H1 (cell line): ENCODE measurements at regions not wholly inside any gene's neighbourhood (a gene's known extent, or its start where the extent isn't known, plus 50 kb on each side); places are given as distances from the start of the nearest gene placed in this dataset.

Source experiments
- CTCF ChIA-PET: fragments of 300-600 bp; sonication (Branson Sonifier 250); formaldehyde crosslinking; loops from one replicate; lab custom pipeline; 2021; ENCODE audit not compliant: partially characterized antibody; lab: Charles Lee
- POLR2A ChIA-PET: fragments of 300-600 bp; sonication (Branson Sonifier 250); formaldehyde crosslinking; loops from one replicate; lab custom pipeline; 2021; ENCODE audit warnings: inconsistent platforms; ENCODE audit not compliant: partially characterized antibody; lab: Charles Lee
- DNase-seq, 2 experiments: peaks; one replicate each; pipeline versions ENCODE4 v3.0.0 to v3.0.0-alpha.2; 2010 to 2022; ENCODE audit warnings: low spot score in 2 of 2, low read depth in 1 of 2, mixed read lengths in 1 of 2
- FAIRE-seq: peaks from 2 replicates; lab custom pipeline; 2011; peaks lifted over from hg19 to GRCh38; lab: Jason Lieb, UNC
- H2AFZ ChIP-seq: 2 replicates; pipeline ENCODE4 v1.8.1; 2012; ENCODE audit warnings: low read length, inconsistent platforms
- H2AK5ac ChIP-seq: 2 replicates; pipeline ENCODE4 v1.6.1; 2013; ENCODE audit warnings: low read depth, low read length
- H2BK120ac ChIP-seq: replicated peaks from 2 replicates; pipeline ENCODE3; 2013; ENCODE audit warnings: low read depth, low read length, inconsistent platforms
- H2BK12ac ChIP-seq: 2 replicates; pipeline ENCODE4 v1.6.1; 2013; ENCODE audit warnings: low read depth, low read length
- H2BK15ac ChIP-seq: 2 replicates; pipeline ENCODE4 v1.6.1; 2013; ENCODE audit warnings: low read length
- H2BK20ac ChIP-seq: 2 replicates; pipeline ENCODE4 v1.6.1; 2013; ENCODE audit warnings: low read length
- H2BK5ac ChIP-seq: 2 replicates; pipeline ENCODE4 v1.6.1; 2013; ENCODE audit warnings: low read depth, low read length
- H3K14ac ChIP-seq: 2 replicates; pipeline ENCODE4 v1.6.1; 2013; ENCODE audit warnings: inconsistent platforms; ENCODE audit not compliant: insufficient read length
- H3K18ac ChIP-seq: 2 replicates; pipeline ENCODE4 v1.6.1; 2013; ENCODE audit warnings: low read length; ENCODE audit errors: extremely low read depth
- H3K23ac ChIP-seq: 2 replicates; pipeline ENCODE4 v1.6.1; 2013; ENCODE audit warnings: inconsistent platforms; ENCODE audit not compliant: insufficient read length
- H3K23me2 ChIP-seq: 2 replicates; pipeline ENCODE4 v1.6.1; 2013; ENCODE audit warnings: low read depth, low read length
- H3K27ac ChIP-seq: 2 replicates; pipeline ENCODE4 v1.6.1; 2011; ENCODE audit warnings: low read depth, low read length, inconsistent platforms
- H3K27me3 ChIP-seq, 4 experiments: replicated peaks in 1 of 4; 1 replicate in 1 of 4; 2 replicates in 3 of 4; pipeline versions ENCODE4 v1.6.1 to v1.8.1; 2011 to 2013; ENCODE audit warnings: low read length in 3 of 4, mild to moderate bottlenecking in 3 of 4, inconsistent platforms in 2 of 4, mixed read lengths in 2 of 4, moderate library complexity in 1 of 4; ENCODE audit not compliant: control insufficient read depth in 3 of 4, insufficient read depth in 3 of 4; ENCODE audit errors: extremely low read depth in 1 of 4
- H3K36me3 ChIP-seq, 4 experiments: 2 replicates each; pipeline versions ENCODE4 v1.6.1 to v1.8.1; 2011 to 2013; ENCODE audit warnings: mild to moderate bottlenecking in 4 of 4, low read length in 3 of 4, moderate library complexity in 2 of 4, control low read depth in 1 of 4, inconsistent platforms in 1 of 4; ENCODE audit not compliant: insufficient read depth in 4 of 4, control insufficient read depth in 2 of 4
- H3K4ac ChIP-seq: replicated peaks from 2 replicates; pipeline ENCODE3; 2013; ENCODE audit warnings: low read length, low read depth, mixed read lengths, inconsistent platforms; ENCODE audit not compliant: insufficient read length
- H3K4me1 ChIP-seq, 4 experiments: replicated peaks in 1 of 4; 1 replicate in 1 of 4; 2 replicates in 3 of 4; pipeline versions ENCODE4 v1.6.1 to v1.8.1; 2011 to 2013; ENCODE audit warnings: low read length in 3 of 4, inconsistent platforms in 2 of 4, mixed read lengths in 1 of 4; ENCODE audit not compliant: insufficient read depth in 4 of 4, control insufficient read depth in 3 of 4
- H3K4me2 ChIP-seq, 2 experiments: 2 replicates each; pipeline versions ENCODE4 v1.6.1 to v1.8.1; 2011 to 2013; ENCODE audit warnings: low read depth in 2 of 2, low read length in 2 of 2, control low read depth in 1 of 2, inconsistent platforms in 1 of 2, mild to moderate bottlenecking in 1 of 2; ENCODE audit not compliant: insufficient read depth in 1 of 2
- H3K4me3 ChIP-seq, 4 experiments: fragments of 200-600, 300-600 bp in 1 of 4; sonication (generic), shearing (Covaris generic), sonication (Bioruptor Twin) in 1 of 4; 2 replicates each; pipeline versions ENCODE4 v1.5.1 to v1.8.1; 2011 to 2016; ENCODE audit warnings: low read length in 4 of 4, low read depth in 3 of 4, control low read depth in 2 of 4, inconsistent platforms in 2 of 4, mild to moderate bottlenecking in 2 of 4, mixed read lengths in 1 of 4, moderate library complexity in 1 of 4; ENCODE audit not compliant: insufficient read depth in 2 of 4; ENCODE audit errors: extremely low read depth in 1 of 4
- H3K56ac ChIP-seq: replicated peaks from 2 replicates; pipeline ENCODE3; 2013; ENCODE audit warnings: low read depth, mild to moderate bottlenecking, mixed read lengths, low read length, inconsistent platforms; ENCODE audit not compliant: insufficient read length
- H3K79me1 ChIP-seq: 2 replicates; pipeline ENCODE4 v1.6.1; 2013; ENCODE audit warnings: low read depth, low read length, control low read depth
- H3K79me2 ChIP-seq, 2 experiments: 2 replicates each; pipeline versions ENCODE4 v1.6.1 to v1.8.1; 2012 to 2013; ENCODE audit warnings: low read length in 2 of 2, mild to moderate bottlenecking in 2 of 2, inconsistent platforms in 1 of 2; ENCODE audit not compliant: insufficient read depth in 2 of 2, control insufficient read depth in 1 of 2
- H3K9ac ChIP-seq, 4 experiments: replicated peaks in 1 of 4; 1 replicate in 1 of 4; 2 replicates in 3 of 4; pipeline versions ENCODE4 v1.6.1 to v1.8.1; 2011 to 2013; ENCODE audit warnings: low read depth in 3 of 4, low read length in 3 of 4, control low read depth in 2 of 4, mild to moderate bottlenecking in 2 of 4, moderate library complexity in 2 of 4, inconsistent platforms in 1 of 4; ENCODE audit errors: extremely low read depth in 1 of 4
- H3K9me3 ChIP-seq, 2 experiments: 2 replicates each; pipeline versions ENCODE4 v1.6.1 to v1.8.1; 2012 to 2013; ENCODE audit warnings: mild to moderate bottlenecking in 2 of 2, moderate library complexity in 2 of 2, control low read depth in 1 of 2, inconsistent platforms in 1 of 2, low read depth in 1 of 2, low read length in 1 of 2, mixed read lengths in 1 of 2; ENCODE audit not compliant: insufficient read depth in 2 of 2
- H4K20me1 ChIP-seq, 2 experiments: replicated peaks in 1 of 2; 2 replicates each; pipeline versions ENCODE3 to v1.8.1; 2011 to 2013; ENCODE audit warnings: inconsistent platforms in 2 of 2, low read length in 2 of 2, mild to moderate bottlenecking in 1 of 2; ENCODE audit not compliant: insufficient read depth in 2 of 2, control insufficient read depth in 1 of 2
- H4K5ac ChIP-seq: 2 replicates; pipeline ENCODE4 v1.6.1; 2013; ENCODE audit warnings: low read length, low read depth, mixed read lengths, inconsistent platforms; ENCODE audit not compliant: insufficient read length
- H4K8ac ChIP-seq: 2 replicates; pipeline ENCODE4 v1.8.0; 2013; ENCODE audit warnings: mild to moderate bottlenecking, moderate library complexity, low read length, inconsistent platforms; ENCODE audit not compliant: insufficient read depth; ENCODE audit errors: extremely low read depth
- H4K91ac ChIP-seq: replicated peaks from 2 replicates; pipeline ENCODE3; 2013; ENCODE audit warnings: low read length, mixed read lengths, inconsistent platforms; ENCODE audit not compliant: insufficient read length
- HDAC6 ChIP-seq: IDR thresholded peaks from one replicate; pipeline ENCODE4 v1.7.1; 2012; ENCODE audit warnings: low read depth, mild to moderate bottlenecking, inconsistent platforms, low read length, moderate library complexity
- WGBS, 2 experiments: shearing (Covaris generic) in 1 of 2; methylation state at CpG; one replicate each; pipeline versions ENCODE4 v1.1.6 to v1.1.7; 2013 to 2015; ENCODE audit warnings: low lambda C conversion rate in 2 of 2, mixed read lengths in 2 of 2, inconsistent platforms in 1 of 2, low coverage in 1 of 2, missing lambda C conversion rate in 1 of 2; ENCODE audit not compliant: insufficient replicate concordance in 2 of 2, insufficient coverage in 1 of 2, insufficient read length in 1 of 2; ENCODE audit errors: extremely low coverage in 1 of 2, missing lambda C conversion rate in 1 of 2; 5-methylcytosine and 5-hydroxymethylcytosine counted together

- Histone ChIP-seq H2BK5ac (no peak overlapping the region), H4K5ac (no peak overlapping the region), H3K9ac (no peak overlapping the region), H4K8ac (no peak overlapping the region), H3K79me1 (no peaks in the 10 kb centered on the region), H3K4ac (no peak overlapping the region), H2BK120ac (no peak overlapping the region), H2AK5ac (no peak overlapping the region), H2BK20ac (no peak overlapping the region), H4K20me1 (no peaks in the 10 kb centered on the region), H3K23me2 (no peaks in the 10 kb centered on the region), H3K79me2 (no peaks in the 10 kb centered on the region), H3K27ac (no peak overlapping the region), H3K36me3 (no peaks in the 10 kb centered on the region), H3K4me2 (no peak overlapping the region), H3K27me3 (peaks cover 0 to 2% (median 0%) of the 10 kb centered on the region in 4 experiments; a peak in 1 of 7 replicates), H3K18ac (no peak overlapping the region), H3K23ac (no peak overlapping the region), H2BK12ac (no peak overlapping the region), H3K9me3 (no peaks in the 10 kb centered on the region), H3K14ac (no peak overlapping the region), H3K56ac (no peak overlapping the region), H3K4me1 (no peaks in the 10 kb centered on the region), H3K4me3 (no peak overlapping the region), H4K91ac (no peak overlapping the region), H2AFZ (no peak overlapping the region), H2BK15ac (no peak overlapping the region)
- FAIRE-seq (no peak), DNase-seq (no peak)
- CTCF ChIA-PET = interaction anchor here (0.6 kb wide), 1 partner anchor 87 kb away, joined by 3 read pairs; no protein-coding TSS in a partner anchor
- POLR2A ChIA-PET = no interaction called here
- 96% methylated on average over 2 of the region's 2 CpGs; no CpG with 5 or more reads in 1 of the 2 experiments for WGBS, 2 experiments
- TF ChIP-seq HDAC6 = no peak
These were observed 616.0 kb downstream of the NUP35 start for GRCh38 chr2:183740241-183740640.
